ENCODE measurements at regions not wholly inside any gene's neighbourhood (a gene's known extent, or its start where the extent isn't known, plus 50 kb on each side); places are given as distances from the start of the nearest gene placed in this dataset.

GRCh38 chr6:122286512-122286911 lies 112.9 kb upstream of the HSF2 start:
- peak; percentile 46 for ATAC-seq (ENCODE audit: low FRiP score)
- no peak for TF ChIP-seq CTCF (IDR thresholded peaks at IDR 0.05)
- DNase-seq (ENCODE audit: low spot score): no peak

- ATAC-seq (ENCODE audit: low FRiP score) (no peak), DNase-seq (ENCODE audit: low spot score) (no peak)
- TF ChIP-seq CTCF (IDR thresholded peaks at IDR 0.05): no peak
Observed at GRCh38 chr6:122289762-122290539, 109.5 kb upstream of the HSF2 start.

- no peak for DNase-seq (ENCODE audit: low spot score)
- TF ChIP-seq CTCF (IDR thresholded peaks at IDR 0.05): no peak
- no peak for ATAC-seq (ENCODE audit: low FRiP score)
Observed at GRCh38 chr6:122297010-122297409, 102.4 kb upstream of the HSF2 start.

GRCh38 chr6:122302067-122302466 lies 97.4 kb upstream of the HSF2 start:
- DNase-seq (ENCODE audit: low spot score) (no peak), ATAC-seq (ENCODE audit: low FRiP score) (no peak)
- no peak for TF ChIP-seq CTCF (IDR thresholded peaks at IDR 0.05)

- TF ChIP-seq CTCF (IDR thresholded peaks at IDR 0.05): no peak
- no peak for ATAC-seq (ENCODE audit: low FRiP score)
- DNase-seq (ENCODE audit: low spot score): no peak
Observed at GRCh38 chr6:122307577-122307976, 91.9 kb upstream of the HSF2 start.

- DNase-seq (ENCODE audit: low spot score) (no peak), ATAC-seq (ENCODE audit: low FRiP score) (no peak)
- TF ChIP-seq CTCF (IDR thresholded peaks at IDR 0.05): no peak
Observed at GRCh38 chr6:122308074-122308473, 91.4 kb upstream of the HSF2 start.

- no peak for TF ChIP-seq CTCF (IDR thresholded peaks at IDR 0.05)
- DNase-seq (ENCODE audit: low spot score) (no peak), ATAC-seq (ENCODE audit: low FRiP score) (no peak)
Observed at GRCh38 chr6:122315842-122316241, 83.6 kb upstream of the HSF2 start.

All from omental fat pad (tissue), 3 donors.